ENCODE measurements at regions not wholly inside any gene's neighbourhood (a gene's known extent, or its start where the extent isn't known, plus 50 kb on each side); places are given as distances from the start of the nearest gene placed in this dataset.

- DNase-seq (ENCODE audit: low spot score) = no peak
These were observed 216.5 kb downstream of the BLID start for GRCh38 chr11:121899520-121899919.

GRCh38 chr11:121898903-121899302 is 217.1 kb downstream of the BLID start:
- no peak for DNase-seq (ENCODE audit: low spot score)

GRCh38 chr11:121895919-121896318 is 220.1 kb downstream of the BLID start:
- no peak for DNase-seq (ENCODE audit: low spot score)

GRCh38 chr11:121894581-121894980 is 221.4 kb downstream of the BLID start:
- no peak for DNase-seq (ENCODE audit: low spot score)

GRCh38 chr11:121892863-121893262 is 223.2 kb downstream of the BLID start:
- no peak for DNase-seq (ENCODE audit: low spot score)

- DNase-seq (ENCODE audit: low spot score) = peak; percentile 38
These were observed 223.8 kb downstream of the BLID start for GRCh38 chr11:121892131-121892681.

GRCh38 chr11:121890946-121891515 is 225.0 kb downstream of the BLID start:
- no peak for DNase-seq (ENCODE audit: low spot score)

- DNase-seq (ENCODE audit: low spot score) = no peak
These were observed 225.6 kb downstream of the BLID start for GRCh38 chr11:121890377-121890776.

- no peak for DNase-seq (ENCODE audit: low spot score)
These were observed 226.1 kb downstream of the BLID start for GRCh38 chr11:121889931-121890330.

- no peak for DNase-seq (ENCODE audit: low spot score)
These were observed 226.8 kb downstream of the BLID start for GRCh38 chr11:121889186-121889585.

- no peak for DNase-seq (ENCODE audit: low spot score)
These were observed 227.9 kb downstream of the BLID start for GRCh38 chr11:121887976-121888557.

GRCh38 chr11:121887569-121887968 is 228.4 kb downstream of the BLID start:
- no peak for DNase-seq (ENCODE audit: low spot score)

- DNase-seq (ENCODE audit: low spot score) = no peak
These were observed 229.0 kb downstream of the BLID start for GRCh38 chr11:121886996-121887395.

GRCh38 chr11:121886005-121886734 is 229.8 kb downstream of the BLID start:
- DNase-seq (ENCODE audit: low spot score) = no peak

GRCh38 chr11:121884626-121885025 is 231.4 kb downstream of the BLID start:
- DNase-seq (ENCODE audit: low spot score) = no peak

GRCh38 chr11:121881806-121882205 is 234.2 kb downstream of the BLID start:
- DNase-seq (ENCODE audit: low spot score) = no peak

GRCh38 chr11:121877152-121877551 is 238.9 kb downstream of the BLID start:
- DNase-seq (ENCODE audit: low spot score) = no peak

GRCh38 chr11:121873766-121874165 is 242.2 kb downstream of the BLID start:
- no peak for DNase-seq (ENCODE audit: low spot score)

GRCh38 chr11:121872356-121872755 is 243.7 kb downstream of the BLID start:
- DNase-seq (ENCODE audit: low spot score) = no peak

GRCh38 chr11:121870206-121871045 is 245.6 kb downstream of the BLID start:
- DNase-seq (ENCODE audit: low spot score) = no peak

GRCh38 chr11:121869478-121869877 is 246.5 kb downstream of the BLID start:
- peak; percentile 30 for DNase-seq (ENCODE audit: low spot score)

- DNase-seq (ENCODE audit: low spot score) = no peak
These were observed 249.3 kb downstream of the BLID start for GRCh38 chr11:121866754-121867153.
